ENCODE measurements at regions not wholly inside any gene's neighbourhood (a gene's known extent, or its start where the extent isn't known, plus 50 kb on each side); places are given as distances from the start of the nearest gene placed in this dataset.

GRCh38 chr15:94052711-94053110, 178.7 kb upstream of the MCTP2 start:
- TF ChIP-seq CTCF (IDR thresholded peaks at IDR 0.05) = no peak
- TF ChIP-seq POLR2A (IDR thresholded peaks at IDR 0.05) = no peak
